Fibroblast of mammary gland (primary cell): ENCODE measurements at regions not wholly inside any gene's neighbourhood (a gene's known extent, or its start where the extent isn't known, plus 50 kb on each side); places are given as distances from the start of the nearest gene placed in this dataset.

Experiments used
- DNase-seq: peaks from one replicate; pipeline ENCODE4 v3.0.0-alpha.2; 2010; ENCODE audit warnings: low read depth
- H3K4me3 ChIP-seq: 2 replicates; pipeline ENCODE4 v1.5.1; 2011; ENCODE audit warnings: low read depth, mild to moderate bottlenecking, low read length, moderate library complexity; ENCODE audit not compliant: control insufficient read depth
- CTCF ChIP-seq: conservative IDR thresholded peaks from 2 replicates; pipeline ENCODE4 v1.5.1; 2011; ENCODE audit warnings: low read depth, low read length, inconsistent platforms; ENCODE audit not compliant: control insufficient read depth, insufficient read depth

GRCh38 chr22:47299211-47299862 lies 536.9 kb downstream of the TBC1D22A start:
- H3K4me3 ChIP-seq = no peak overlapping the region
- TF ChIP-seq CTCF = no peak
- no peak for DNase-seq

- no peak for DNase-seq
- no peak overlapping the region for H3K4me3 ChIP-seq
- no peak for TF ChIP-seq CTCF
These were observed 535.8 kb downstream of the TBC1D22A start for GRCh38 chr22:47298017-47298785.

GRCh38 chr22:47297261-47298016 lies 535.0 kb downstream of the TBC1D22A start:
- no peak for DNase-seq
- H3K4me3 ChIP-seq = no peak overlapping the region
- no peak for TF ChIP-seq CTCF

- DNase-seq = no peak
- no peak for TF ChIP-seq CTCF
These were observed 534.2 kb downstream of the TBC1D22A start for GRCh38 chr22:47296405-47297260.

GRCh38 chr22:47295982-47296381 lies 533.5 kb downstream of the TBC1D22A start:
- TF ChIP-seq CTCF = no peak
- DNase-seq = no peak
- H3K4me3 ChIP-seq = no peak overlapping the region

More at GRCh38 chr22:47296405-47297260, 534.2 kb downstream of the TBC1D22A start:
- H3K4me3 ChIP-seq = no peak overlapping the region
